HG02884 (cell line): ENCODE measurements at regions not wholly inside any gene's neighbourhood (a gene's known extent, or its start where the extent isn't known, plus 50 kb on each side); places are given as distances from the start of the nearest gene placed in this dataset.

ENCODE experiments used
- ATAC-seq: cut with Tn5 transposase; IDR thresholded peaks from one replicate; pipeline ENCODE4 v1.9.1; 2021; ENCODE audit warnings: mild to moderate bottlenecking, moderate library complexity; ENCODE audit not compliant: unreplicated experiment

DNA sequence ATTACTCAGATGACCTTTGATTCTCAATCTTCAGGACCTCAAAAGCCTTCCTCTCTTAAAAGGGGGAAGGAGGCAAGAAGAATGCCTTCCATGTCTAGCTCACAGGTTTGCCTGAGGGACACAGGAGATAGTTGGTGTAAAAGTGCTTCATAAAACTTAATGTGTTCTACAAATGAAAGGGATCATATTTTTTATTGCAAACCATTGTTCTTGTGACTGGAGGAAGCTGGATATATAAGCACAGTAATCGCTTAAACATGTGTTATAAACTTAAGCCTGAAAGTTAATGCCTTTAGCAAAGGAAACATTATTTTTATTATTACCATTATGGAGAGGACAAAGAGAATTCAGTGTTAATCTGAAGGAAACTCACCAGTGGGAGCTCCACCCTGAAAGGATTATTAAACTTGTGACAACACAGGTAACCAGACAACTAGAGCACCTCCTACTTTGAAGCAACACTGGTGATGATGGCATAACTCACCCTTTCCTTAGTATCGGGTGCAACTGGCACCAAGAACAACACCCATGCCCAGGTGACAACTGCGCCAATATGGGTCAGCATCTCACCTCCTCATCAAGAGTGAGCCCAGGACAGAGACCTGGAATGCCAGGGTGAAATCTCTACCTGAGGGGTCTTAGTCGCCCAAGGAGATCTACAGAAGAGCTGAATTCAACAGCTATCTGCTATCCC is 288.7 kb upstream of the PRDM1 start:
- ATAC-seq: no peak

DNA sequence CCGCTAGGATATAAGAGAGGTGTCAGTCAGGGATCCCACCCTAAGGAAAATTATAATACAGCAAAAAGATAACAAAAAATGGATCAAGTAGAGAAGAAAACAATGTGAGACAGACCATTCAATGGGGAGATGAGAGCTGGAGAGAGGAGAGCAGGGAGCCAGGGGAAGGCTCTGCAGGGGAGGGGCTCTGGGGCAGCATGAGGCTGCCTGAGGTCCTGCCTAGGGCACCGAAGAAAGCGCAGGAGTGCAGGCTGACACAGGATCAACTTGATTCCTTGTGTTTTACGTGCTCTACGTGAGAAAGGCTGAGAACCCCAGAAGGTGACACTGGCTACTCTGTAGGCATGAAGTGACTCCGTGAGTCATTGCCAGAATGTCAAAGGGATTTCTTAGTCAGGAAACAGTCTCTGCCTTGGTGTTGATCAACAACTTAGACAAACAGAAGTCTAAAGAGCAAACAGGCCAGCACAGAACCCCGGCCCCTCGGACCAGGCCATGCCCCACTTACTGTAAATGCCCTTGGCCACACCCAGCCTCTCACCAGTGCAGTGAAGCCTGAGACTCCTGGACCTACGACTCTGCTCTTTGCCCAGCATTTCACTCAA is 290.1 kb upstream of the PRDM1 start:
- no peak for ATAC-seq

DNA sequence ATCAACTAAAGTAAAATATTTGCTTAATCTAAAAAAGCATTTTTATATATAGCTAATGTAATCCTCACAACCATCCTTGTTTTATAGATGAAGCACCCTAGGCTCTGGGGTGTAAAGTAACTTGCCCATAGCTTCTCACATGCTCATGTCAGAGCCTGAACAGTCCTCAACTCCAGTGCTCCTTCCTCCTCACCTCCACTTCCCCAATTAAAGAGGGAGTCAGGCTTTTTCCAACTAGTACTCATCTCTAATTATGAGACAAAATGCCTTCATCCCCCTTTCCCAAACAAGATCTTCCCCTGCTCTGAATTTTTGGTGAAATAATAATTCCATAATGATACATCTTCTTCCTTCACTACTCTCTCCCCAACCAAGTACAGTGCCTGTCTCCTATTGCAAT is 290.8 kb upstream of the PRDM1 start:
- ATAC-seq: no peak

DNA sequence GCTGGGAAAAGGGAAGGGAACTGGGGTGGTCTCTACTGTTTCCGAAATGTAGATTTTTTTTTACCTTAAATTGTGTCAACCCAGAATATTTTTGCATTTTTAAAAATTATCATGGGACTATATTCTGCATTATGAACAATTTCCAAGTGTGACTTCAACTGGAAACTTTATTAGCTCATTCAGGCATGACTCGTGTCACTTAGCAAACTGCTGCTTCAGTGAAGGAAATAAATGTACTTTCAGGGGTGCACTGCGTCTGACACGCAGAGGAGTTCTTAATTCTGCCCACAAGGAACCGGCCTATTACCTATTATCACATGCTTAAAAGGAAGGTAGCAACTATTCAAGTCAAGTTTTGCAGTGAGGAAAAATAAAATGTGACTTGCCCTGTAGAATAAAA is 291.3 kb upstream of the PRDM1 start:
- no peak for ATAC-seq

DNA sequence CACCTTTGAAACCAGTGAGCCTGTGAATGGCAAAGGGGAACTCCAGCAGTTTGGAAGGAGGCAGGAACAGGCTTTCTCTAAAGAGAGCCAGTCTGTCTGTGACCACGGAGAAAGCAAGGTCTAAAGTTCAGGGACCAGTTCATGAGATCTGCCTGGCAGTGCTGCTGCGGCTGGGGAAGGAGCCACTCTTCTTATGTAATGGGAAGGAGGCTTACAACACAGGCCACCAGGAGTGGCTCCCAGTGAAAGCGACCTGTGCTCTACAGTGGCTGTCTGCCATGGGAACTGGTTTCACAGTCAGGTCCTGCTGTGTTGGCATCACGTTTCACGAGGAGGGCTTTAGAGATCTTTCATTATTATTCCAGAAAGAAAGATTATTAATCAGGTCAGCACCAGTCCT is 291.9 kb upstream of the PRDM1 start:
- no peak for ATAC-seq

DNA sequence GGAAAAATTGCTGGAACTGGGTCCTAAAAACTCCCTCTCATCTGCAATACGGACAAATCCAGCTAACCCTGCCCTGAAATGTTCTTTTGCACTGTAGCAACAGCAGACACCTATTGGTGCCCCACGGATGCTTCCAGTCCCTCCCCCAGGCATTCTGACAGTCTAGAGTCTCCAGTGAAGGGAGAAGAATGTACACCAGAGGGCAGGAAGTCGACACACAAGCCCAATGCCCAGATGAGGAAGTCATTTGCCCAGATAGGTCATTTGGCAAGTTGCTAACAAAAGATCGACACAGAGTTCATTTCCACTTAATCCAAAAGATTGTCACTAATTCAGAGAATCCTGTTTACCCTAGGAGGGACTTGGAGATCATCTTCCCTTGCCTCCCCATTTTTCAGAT is 293.0 kb upstream of the PRDM1 start:
- ATAC-seq: no peak

DNA sequence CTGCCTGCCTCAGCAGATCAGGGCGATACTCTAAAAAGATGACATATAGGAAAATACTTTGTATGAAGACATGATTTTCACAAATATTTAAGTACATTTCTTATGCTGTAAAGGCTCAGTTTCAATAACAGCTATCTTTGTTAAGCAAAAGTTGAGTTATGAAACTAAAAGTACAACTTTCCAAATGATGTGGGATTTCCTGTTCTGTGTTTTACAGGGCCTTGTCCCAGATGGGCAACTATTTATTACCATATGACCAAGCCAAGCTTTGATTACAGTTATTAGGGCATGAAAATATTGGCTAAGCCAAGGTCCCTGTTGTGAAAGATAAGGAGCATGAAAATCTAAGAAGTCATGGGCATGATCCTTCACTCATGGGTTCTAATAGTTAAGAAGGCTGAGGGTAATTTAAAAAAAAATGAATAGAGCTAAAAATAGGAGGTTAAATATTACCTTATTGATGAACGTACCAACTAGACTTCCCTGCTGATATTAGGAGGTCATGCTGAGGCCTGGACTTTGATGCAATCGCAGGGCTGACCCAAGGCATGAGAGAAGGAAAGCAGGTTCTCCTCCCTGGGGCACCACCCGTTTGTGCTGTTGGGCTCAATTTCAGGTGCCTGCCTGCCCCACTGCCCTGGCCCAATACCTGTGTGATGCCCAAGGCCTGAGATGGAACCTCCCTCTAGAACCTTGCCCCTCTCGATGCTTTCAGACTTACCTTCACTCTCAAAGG is 294.4 kb upstream of the PRDM1 start:
- peak; percentile 43 for ATAC-seq

DNA sequence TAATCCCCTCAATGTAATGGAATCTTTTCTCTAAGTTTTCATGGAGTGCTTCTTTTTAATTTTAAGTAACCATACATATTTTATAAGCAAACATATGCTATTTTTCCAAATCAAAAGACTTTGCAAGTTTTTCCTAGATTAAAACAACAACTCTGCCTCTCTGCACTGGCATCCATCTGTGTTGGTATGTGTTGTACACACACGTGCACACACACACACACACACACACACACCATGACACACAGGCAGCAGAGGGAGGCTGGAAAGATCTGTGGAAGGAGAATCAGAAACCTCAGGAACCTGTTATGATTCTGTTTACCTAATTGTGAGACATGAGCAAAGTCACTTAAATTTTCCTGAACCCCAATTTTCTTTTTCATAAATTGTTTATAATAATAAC is 295.0 kb upstream of the PRDM1 start:
- ATAC-seq: peak; percentile 2

DNA sequence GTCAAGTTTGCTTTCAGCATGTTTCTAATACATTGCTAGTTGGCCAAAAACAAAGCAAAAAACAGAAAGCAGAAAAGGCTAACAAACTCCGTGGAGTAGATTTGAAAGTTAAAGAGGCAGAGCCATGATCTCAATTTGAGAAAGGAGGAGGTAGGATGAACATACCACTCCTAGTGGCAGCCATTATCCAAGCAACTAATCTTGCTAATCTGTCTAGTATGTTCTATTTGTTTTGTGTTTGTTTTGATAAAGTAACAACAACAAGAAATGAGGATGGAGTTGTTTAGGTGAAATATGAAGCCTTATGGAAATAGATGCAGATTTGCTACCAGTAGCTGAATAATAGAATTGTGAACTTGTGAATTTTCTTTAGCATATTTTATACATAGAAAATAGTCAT is 295.5 kb upstream of the PRDM1 start:
- no peak for ATAC-seq

DNA sequence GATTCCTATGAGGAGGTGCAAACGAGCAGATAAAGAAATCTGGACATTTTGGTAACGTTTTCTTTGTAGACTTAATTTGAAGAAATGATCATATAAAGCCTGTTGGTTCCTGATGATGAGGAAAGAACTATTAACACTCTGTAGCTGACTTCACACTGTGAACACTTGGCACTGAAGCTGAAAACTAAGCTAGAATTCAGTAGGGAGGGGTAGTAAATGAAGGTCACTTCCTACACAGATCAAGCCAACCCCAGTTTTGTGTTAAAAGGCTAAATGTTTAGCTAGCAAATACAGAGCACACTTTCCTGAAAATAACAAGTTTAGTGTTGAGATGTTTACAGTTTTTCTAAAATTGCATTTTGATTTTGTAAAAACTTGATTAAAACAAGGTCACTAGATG is 296.2 kb upstream of the PRDM1 start:
- ATAC-seq: no peak

DNA sequence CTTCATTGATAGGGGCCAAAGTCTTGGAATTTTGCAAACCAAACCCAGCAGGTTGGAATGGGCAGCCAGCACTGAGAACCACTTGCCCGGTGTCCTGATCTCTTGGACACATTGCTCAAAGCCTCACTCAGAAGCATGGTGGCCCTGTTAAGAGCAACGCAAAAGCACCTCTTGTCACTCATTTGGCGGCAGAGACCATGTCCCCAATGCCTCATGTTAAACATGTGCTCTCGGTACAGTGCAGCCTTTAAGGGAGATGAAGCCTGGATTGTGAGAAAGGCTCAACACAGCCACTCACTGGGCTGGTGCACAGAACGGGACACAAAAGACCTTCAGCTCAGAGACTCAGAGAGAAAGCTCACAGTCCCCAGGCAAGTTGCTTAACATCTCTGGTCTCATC is 298.4 kb upstream of the PRDM1 start:
- ATAC-seq: no peak

DNA sequence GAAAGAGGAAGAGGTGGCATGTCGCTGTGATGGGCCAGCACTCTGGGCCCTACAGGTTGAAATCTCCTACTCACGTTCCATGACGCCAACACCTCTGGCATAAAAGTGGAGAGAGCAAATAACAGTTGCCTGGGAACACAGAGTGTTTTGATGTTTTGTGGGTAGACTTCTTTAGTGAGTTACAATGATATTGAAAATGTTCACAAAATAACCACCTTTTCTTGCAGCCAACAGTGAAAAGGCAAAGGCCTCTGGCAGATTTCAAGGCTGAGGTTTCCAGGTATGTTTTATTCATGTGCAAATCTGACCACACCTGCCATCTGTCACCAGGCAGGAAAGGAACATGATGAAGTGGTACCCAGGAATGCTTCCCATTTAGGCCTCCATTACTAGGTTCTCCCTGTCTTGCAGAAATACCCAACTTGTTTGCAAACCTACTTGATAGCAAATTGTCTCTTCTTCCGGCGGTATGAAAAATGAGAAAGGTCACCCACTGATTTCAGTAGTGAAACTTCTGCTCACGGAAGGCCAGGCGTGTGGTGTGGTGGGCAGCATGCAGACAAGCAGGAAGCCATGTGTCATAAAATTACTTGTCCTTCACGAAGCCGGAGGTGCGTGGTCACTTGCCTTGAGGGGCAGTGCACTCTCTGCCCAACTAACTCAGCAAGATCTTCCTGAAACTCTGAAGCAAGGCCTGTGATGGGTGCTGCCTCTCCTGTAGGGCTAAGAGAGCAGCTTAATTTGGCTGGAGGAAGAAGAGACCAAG is 299.1 kb upstream of the PRDM1 start:
- peak; percentile 67 for ATAC-seq

DNA sequence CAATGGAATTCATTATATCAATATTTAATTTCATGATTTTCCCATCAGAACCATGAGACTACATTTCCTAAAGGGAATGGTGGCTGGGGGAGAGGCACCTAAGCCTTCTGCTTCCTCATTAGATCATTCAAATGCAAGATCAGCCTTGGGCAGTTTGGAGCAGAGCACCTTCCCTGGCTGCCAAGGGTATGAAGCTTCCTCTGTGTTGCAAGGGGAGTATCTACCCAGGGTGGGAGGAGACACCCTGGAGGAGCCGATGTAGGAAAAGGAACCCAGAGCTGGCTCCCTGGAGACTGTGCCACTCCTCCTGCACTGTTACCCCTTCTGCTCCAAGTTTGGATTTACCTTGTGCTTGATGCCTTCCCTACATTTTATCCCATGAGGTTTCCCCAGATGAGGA is 299.7 kb upstream of the PRDM1 start:
- no peak for ATAC-seq

DNA sequence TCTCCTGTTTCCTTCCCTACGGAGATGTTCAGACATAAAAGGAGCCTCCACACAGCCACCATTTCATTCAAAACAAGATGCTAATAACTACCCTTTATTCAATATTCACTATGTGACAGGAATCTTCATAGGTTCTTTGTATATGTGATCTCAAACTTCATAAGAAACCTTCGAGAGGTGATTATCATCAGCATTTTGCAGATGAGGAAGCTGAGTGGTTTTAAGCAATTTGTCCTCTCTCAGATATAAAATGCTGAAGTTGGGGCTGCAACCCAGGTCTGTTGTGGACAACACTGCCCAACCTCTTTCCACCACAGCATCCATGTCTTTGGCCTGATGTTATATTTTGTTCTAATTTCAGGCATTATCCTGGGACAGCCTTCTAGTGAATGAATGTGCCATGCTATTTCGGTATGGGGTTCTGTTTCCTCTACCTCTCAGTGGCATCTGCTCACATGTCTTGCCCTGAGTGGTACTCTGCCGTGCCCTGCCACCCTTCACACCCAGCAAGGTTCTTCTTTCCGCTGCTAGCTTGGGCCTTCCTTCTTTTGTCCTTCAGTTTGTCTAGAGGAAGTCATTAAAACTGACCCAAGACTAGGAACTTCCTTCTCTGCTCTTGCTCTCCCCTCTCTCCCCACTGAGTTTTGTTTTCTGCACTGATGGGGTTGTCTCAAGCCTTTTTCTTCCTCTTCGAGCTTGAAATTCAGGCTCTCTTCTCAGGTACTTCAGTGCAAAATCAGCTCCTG is 300.9 kb upstream of the PRDM1 start:
- ATAC-seq: no peak

DNA sequence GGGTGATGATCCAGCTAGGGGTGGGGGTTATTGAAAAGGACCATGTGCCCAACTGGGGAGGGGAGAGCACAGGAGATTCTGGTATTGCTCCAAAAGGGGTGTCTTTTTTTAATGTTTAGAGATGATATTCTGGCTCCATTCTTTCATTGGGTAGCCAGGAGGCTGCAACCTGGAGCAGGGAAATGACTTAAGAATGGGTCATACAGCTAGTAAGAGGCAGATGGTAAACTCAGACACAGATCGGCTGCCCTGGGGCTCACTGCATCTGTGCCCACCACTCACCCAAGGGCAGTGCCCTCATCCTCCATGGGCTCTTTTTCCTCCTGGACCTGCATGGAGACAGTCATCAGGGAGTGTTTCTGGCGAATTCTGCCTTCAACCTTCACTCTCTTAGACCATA is 302.0 kb upstream of the PRDM1 start:
- ATAC-seq: no peak

DNA sequence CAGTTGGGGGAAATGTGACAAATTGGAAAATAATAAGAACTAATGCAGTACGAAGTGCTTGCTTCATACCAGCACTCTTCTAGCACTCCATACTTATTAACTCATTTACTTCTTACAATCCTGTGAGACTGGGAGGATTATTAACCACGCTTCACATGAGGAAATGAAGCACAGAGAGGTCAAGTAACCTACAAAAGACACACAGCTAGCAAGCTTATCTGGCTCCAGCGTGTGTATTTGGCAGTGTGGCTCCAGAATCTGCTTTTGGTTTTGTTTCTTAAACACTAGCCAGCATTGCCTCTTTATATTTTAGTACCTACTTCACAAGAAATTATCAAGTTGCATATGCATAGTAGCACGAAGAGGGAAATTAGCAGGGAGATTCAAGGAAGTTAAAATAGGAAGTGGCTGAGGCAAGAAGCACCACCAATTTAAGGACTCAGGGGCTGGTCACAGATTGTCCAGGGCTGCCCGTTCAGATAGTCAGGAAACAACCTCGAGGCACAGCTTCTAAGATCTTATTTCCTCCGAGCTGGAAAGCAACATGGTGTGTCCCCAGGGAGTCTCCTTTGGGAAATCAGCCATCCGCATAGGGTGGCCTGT is 302.7 kb upstream of the PRDM1 start:
- no peak for ATAC-seq

DNA sequence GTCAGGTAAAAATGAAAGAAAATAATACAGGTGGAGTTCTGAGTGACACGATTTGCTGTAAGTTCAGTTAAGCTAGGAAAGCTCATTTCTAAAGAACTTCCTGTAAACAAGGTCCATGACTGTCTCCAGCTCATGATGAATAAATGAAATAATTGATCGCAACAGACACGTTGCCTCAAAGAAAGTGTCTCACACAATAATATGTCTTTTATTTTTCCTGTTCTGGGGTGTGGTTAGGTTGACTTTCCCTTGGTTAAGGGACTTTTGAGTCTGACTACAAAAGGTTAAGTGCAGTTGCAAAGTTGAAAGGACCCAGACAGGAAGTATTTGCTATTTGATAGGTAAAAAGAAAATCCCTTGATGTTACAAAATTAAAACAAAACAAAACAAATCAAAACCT is 304.2 kb upstream of the PRDM1 start:
- no peak for ATAC-seq

DNA sequence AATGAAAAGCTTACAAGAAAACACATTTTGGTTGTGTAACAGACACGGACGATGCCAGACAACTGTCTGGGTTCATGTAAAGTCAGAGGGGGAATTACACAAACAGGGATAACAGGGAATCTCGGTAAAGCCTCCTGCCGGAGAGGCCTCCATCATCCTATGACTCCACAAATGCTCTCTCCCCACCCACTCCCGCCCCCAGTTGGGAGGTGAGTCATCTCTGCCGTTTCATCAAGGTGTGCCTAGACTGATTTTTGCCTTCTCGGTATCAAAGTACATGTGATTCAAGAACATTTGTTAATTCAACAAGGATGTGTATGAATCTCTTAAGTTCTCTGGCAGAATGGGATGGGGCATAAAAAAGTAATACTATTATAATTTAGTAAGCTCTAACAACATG is 304.9 kb upstream of the PRDM1 start:
- ATAC-seq: no peak

DNA sequence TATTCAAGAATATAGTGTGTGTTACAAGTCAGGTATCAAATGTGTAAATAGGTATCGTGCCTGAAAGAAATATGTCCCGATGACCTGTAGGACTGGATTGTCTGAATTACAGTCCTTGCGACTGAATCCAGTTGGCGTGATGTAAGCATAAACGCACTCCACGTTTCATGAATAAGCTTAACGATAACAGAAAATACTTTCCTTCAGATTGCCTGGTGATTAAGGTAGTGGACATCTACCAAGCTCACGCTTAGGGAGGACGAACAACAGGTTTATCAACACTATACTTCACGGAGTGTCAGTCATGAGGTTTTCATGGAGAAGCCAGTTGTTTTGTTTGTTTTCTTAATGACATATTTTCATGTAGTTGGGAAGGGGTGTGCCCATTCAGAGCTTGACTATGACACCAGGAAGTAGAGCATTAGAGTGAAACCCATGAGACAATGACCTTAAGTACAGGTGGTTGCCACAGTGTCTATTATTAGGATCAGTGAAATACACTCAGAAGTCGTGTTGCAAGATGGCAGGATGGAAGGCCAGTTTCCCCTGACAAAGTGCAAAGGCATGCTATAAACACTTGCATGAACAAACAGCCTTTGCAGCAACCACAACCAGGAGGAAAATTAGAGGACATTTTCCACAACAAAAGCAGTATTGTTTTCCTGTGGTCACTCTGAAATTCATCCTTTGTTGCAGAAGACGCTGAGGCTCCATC is 305.8 kb upstream of the PRDM1 start:
- ATAC-seq: no peak

DNA sequence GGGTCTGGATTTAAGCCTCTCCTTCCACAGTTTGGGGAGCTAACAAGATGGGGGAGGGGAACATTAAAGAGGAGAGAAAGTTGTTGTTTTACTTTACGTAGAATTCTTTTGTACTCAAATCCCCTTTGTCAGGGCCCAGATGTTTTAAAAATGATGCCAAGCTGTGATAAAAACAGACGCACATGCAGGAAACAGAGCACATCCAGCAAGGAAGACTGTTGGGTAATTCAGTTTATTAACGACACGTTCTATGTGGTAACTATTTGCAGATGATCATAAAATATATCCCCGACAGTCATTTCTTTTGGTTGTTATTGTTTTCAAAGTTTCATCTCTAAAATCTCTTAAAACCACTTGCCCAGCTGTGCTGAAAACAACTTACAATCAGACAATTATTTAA is 307.0 kb upstream of the PRDM1 start:
- ATAC-seq: no peak
